HG03571 (cell line): ENCODE measurements at regions not wholly inside any gene's neighbourhood (a gene's known extent, or its start where the extent isn't known, plus 50 kb on each side); places are given as distances from the start of the nearest gene placed in this dataset.
"Not testable (repeated sequence)": the region's sequence is repeated elsewhere in the genome, so short reads cannot be mapped to it uniquely, and the experiment has no call there.

Experiments used
- ATAC-seq: cut with Tn5 transposase; IDR thresholded peaks from one replicate; pipeline ENCODE4 v1.9.1; 2021; ENCODE audit not compliant: unreplicated experiment

GRCh38 chr9:34796924-34797323 is 87.0 kb upstream of the CCL21 start:
- no peak for ATAC-seq

- ATAC-seq, result no peak
These were observed 83.5 kb upstream of the CCL21 start for GRCh38 chr9:34793428-34793827.

GRCh38 chr9:34783951-34784487 is 74.1 kb upstream of the CCL21 start:
- no peak for ATAC-seq

- ATAC-seq, result no peak
These were observed 72.4 kb upstream of the CCL21 start for GRCh38 chr9:34782372-34782771.

- no peak for ATAC-seq
These were observed 67.7 kb upstream of the CCL21 start for GRCh38 chr9:34777666-34778065.

- ATAC-seq, result no peak
These were observed 64.0 kb upstream of the CCL21 start for GRCh38 chr9:34773955-34774354.

GRCh38 chr9:34773306-34773910 is 63.5 kb upstream of the CCL21 start:
- no peak for ATAC-seq

- ATAC-seq, result no peak
These were observed 61.1 kb upstream of the CCL21 start for GRCh38 chr9:34771007-34771406.

- ATAC-seq, result not testable (repeated sequence)
These were observed 57.2 kb upstream of the CCL21 start for GRCh38 chr9:34767087-34767486.

GRCh38 chr9:34760196-34761040 is 50.5 kb upstream of the CCL21 start:
- not testable (repeated sequence) for ATAC-seq
